OCI-LY7 (cell line): ENCODE measurements at regions not wholly inside any gene's neighbourhood (a gene's known extent, or its start where the extent isn't known, plus 50 kb on each side); places are given as distances from the start of the nearest gene placed in this dataset.

Experiments used
- BruUV-seq: library from RNA; stranded (reverse); fragments of 400-500 nt; replicated peaks from 2 replicates; lab custom pipeline; 2021; lab: Mats Ljungman, UMichigan
- CTCF ChIA-PET: fragments of 300-600 bp; sonication (Branson Sonifier 250); formaldehyde crosslinking; loops from one replicate; lab custom pipeline; 2022; ENCODE audit warnings: antibody characterized with exemption; ENCODE audit not compliant: unreplicated experiment; lab: Charles Lee
- POLR2A ChIA-PET: fragments of 300-600 bp; sonication (Branson Sonifier 250); formaldehyde crosslinking; loops from one replicate; lab custom pipeline; 2022; ENCODE audit warnings: antibody characterized with exemption; lab: Charles Lee
- DNase-seq: peaks from one replicate; pipeline ENCODE4 v3.0.0-alpha.2; 2015; ENCODE audit warnings: low spot score
- H2AFZ ChIP-seq: fragments of 200-600 bp; sonication (generic), shearing (Covaris generic); 2 replicates; pipeline ENCODE4 v1.6.1; 2014; ENCODE audit warnings: mild to moderate bottlenecking, antibody characterized with exemption, low read length, moderate library complexity
- H3K27ac ChIP-seq: fragments of 200-600 bp; sonication (generic); 2 replicates; pipeline ENCODE4 v1.5.1; 2014; ENCODE audit warnings: mixed run types, low read depth, mild to moderate bottlenecking, moderate library complexity, low read length, inconsistent platforms; ENCODE audit not compliant: poor library complexity, severe bottlenecking
- H3K36me3 ChIP-seq: fragments of 200-600 bp; sonication (generic); 2 replicates; pipeline ENCODE4 v1.6.1; 2014; ENCODE audit warnings: mild to moderate bottlenecking, antibody characterized with exemption, low read length, moderate library complexity, mixed read lengths; ENCODE audit not compliant: insufficient read depth
- H3K4me1 ChIP-seq: fragments of 200-600 bp; sonication (generic); 2 replicates; pipeline ENCODE4 v1.5.1; 2014; ENCODE audit warnings: mild to moderate bottlenecking, low read length; ENCODE audit not compliant: insufficient read depth, poor library complexity, severe bottlenecking
- H3K4me2 ChIP-seq: fragments of 200-600 bp; sonication (generic); 2 replicates; pipeline ENCODE4 v1.6.1; 2014; ENCODE audit warnings: mild to moderate bottlenecking, low read length
- H3K4me3 ChIP-seq: fragments of 200-600 bp; sonication (generic); 2 replicates; pipeline ENCODE4 v1.5.1; 2014; ENCODE audit warnings: mild to moderate bottlenecking, low read depth, low read length; ENCODE audit not compliant: poor library complexity, severe bottlenecking
- H3K79me2 ChIP-seq: fragments of 200-600 bp; sonication (generic); 2 replicates; pipeline ENCODE4 v1.6.1; 2016; ENCODE audit warnings: low read depth, mild to moderate bottlenecking, low read length, moderate library complexity, mixed read lengths; ENCODE audit not compliant: insufficient read depth
- H3K9me2 ChIP-seq: fragments of 200-600 bp; sonication (generic); 2 replicates; pipeline ENCODE4 v1.6.1; 2016; ENCODE audit warnings: mild to moderate bottlenecking, low read length, mixed read lengths; ENCODE audit not compliant: insufficient read depth
- H3K9me3 ChIP-seq: fragments of 200-600 bp; sonication (generic); 2 replicates; pipeline ENCODE4 v1.6.1; 2014; ENCODE audit warnings: mild to moderate bottlenecking, mixed run types, low read length, mixed read lengths
- H4K20me1 ChIP-seq: fragments of 200-600 bp; sonication (generic); 2 replicates; pipeline ENCODE4 v1.6.1; 2014; ENCODE audit warnings: mild to moderate bottlenecking, antibody characterized with exemption, low read length, moderate library complexity, mixed read lengths; ENCODE audit not compliant: insufficient read depth
- EZH2phosphoT487 ChIP-seq: fragments of 200-600 bp; sonication (generic); IDR thresholded peaks from 2 replicates; pipeline ENCODE4 v1.6.1; 2018; ENCODE audit warnings: low read depth, borderline replicate concordance, mild to moderate bottlenecking, mixed run types, antibody characterized with exemption, low read length, moderate library complexity, mixed read lengths
- intact Hi-C: fragments of 100-400 bp; cut with micrococcal nuclease; formaldehyde crosslinking; loops from one replicate; pipeline ENCODE4 v1.10.0; 2022; ENCODE audit not compliant: unreplicated experiment
- TF ChIP-seq, protein P1 (sequence below): fragments of 200-600 bp; sonication (generic); conservative IDR thresholded peaks from 2 replicates; pipeline ENCODE4 v1.5.1; 2014; ENCODE audit warnings: mild to moderate bottlenecking, antibody characterized with exemption, low read length, moderate library complexity, mixed read lengths

DNA sequence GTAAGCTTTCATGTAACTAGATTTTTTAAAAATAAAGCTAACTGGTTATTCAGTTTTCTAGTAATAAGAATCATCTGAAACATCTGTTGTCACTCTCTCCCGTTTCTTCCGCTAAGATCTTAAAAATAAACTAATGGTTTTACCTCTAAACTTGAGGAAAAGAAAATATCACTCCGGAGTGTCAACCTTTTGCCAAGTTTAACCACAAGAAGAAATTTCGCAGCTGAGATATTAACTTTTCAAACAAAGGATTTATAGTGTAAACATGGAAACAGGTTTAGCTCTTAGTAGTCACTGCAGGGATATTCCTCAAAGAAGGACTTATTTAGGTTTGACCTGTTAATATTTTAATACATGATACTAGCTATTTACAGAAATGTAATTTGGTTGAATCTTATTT is 954.9 kb downstream of the ADGRL2 start:
- CTCF ChIA-PET = no interaction called here
- Histone ChIP-seq H2AFZ (no peak overlapping the region), H3K4me2 (no peak overlapping the region), H3K36me3 (no peaks in the 10 kb centered on the region), H3K4me3 (no peak overlapping the region), H3K4me1 (no peaks in the 10 kb centered on the region), H3K27ac (no peak overlapping the region), H3K9me2 (no peaks in the 10 kb centered on the region), H4K20me1 (no peaks in the 10 kb centered on the region), H3K79me2 (no peaks in the 10 kb centered on the region), H3K9me3 (no peaks in the 10 kb centered on the region)
- POLR2A ChIA-PET = no interaction called here
- intact Hi-C loops = no loop called here
- no peak for DNase-seq
- no TSS peak for BruUV-seq
- TF ChIP-seq, protein P1, sequence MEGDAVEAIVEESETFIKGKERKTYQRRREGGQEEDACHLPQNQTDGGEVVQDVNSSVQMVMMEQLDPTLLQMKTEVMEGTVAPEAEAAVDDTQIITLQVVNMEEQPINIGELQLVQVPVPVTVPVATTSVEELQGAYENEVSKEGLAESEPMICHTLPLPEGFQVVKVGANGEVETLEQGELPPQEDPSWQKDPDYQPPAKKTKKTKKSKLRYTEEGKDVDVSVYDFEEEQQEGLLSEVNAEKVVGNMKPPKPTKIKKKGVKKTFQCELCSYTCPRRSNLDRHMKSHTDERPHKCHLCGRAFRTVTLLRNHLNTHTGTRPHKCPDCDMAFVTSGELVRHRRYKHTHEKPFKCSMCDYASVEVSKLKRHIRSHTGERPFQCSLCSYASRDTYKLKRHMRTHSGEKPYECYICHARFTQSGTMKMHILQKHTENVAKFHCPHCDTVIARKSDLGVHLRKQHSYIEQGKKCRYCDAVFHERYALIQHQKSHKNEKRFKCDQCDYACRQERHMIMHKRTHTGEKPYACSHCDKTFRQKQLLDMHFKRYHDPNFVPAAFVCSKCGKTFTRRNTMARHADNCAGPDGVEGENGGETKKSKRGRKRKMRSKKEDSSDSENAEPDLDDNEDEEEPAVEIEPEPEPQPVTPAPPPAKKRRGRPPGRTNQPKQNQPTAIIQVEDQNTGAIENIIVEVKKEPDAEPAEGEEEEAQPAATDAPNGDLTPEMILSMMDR = no peak
- no peak for TF ChIP-seq EZH2phosphoT487

GRCh38 chr1:82755191-82755590 is 954.5 kb downstream of the ADGRL2 start:
- intact Hi-C loops = no loop called here
- ChIA-PET CTCF (no interaction called here), POLR2A (no interaction called here)
- no peak overlapping the region for H3K27ac ChIP-seq
- DNase-seq = no peak
- H3K4me2 ChIP-seq = no peak overlapping the region
- H3K4me3 ChIP-seq = no peak overlapping the region
- no peaks in the 10 kb centered on the region for H3K9me2 ChIP-seq
- H2AFZ ChIP-seq = no peak overlapping the region
- H3K36me3 ChIP-seq = no peaks in the 10 kb centered on the region
- no peaks in the 10 kb centered on the region for H3K9me3 ChIP-seq
- H3K4me1 ChIP-seq = no peaks in the 10 kb centered on the region
- TF ChIP-seq, protein P1 = no peak
- TF ChIP-seq EZH2phosphoT487 = no peak
- no TSS peak for BruUV-seq
- no peaks in the 10 kb centered on the region for H3K79me2 ChIP-seq
- no peaks in the 10 kb centered on the region for H4K20me1 ChIP-seq

GRCh38 chr1:82752046-82752445 is 951.3 kb downstream of the ADGRL2 start:
- Histone ChIP-seq H3K4me2 (no peak overlapping the region), H3K36me3 (no peaks in the 10 kb centered on the region), H3K9me3 (no peaks in the 10 kb centered on the region), H2AFZ (no peak overlapping the region), H4K20me1 (no peaks in the 10 kb centered on the region), H3K27ac (no peak overlapping the region), H3K4me3 (no peak overlapping the region), H3K4me1 (no peaks in the 10 kb centered on the region), H3K9me2 (no peaks in the 10 kb centered on the region), H3K79me2 (no peaks in the 10 kb centered on the region)
- CTCF ChIA-PET = no interaction called here
- DNase-seq = no peak
- intact Hi-C loops = no loop called here
- no TSS peak for BruUV-seq
- TF ChIP-seq, protein P1 = no peak
- TF ChIP-seq EZH2phosphoT487 = no peak
- POLR2A ChIA-PET = no interaction called here
